ENCODE measurements at regions not wholly inside any gene's neighbourhood (a gene's known extent, or its start where the extent isn't known, plus 50 kb on each side); places are given as distances from the start of the nearest gene placed in this dataset.

DNA sequence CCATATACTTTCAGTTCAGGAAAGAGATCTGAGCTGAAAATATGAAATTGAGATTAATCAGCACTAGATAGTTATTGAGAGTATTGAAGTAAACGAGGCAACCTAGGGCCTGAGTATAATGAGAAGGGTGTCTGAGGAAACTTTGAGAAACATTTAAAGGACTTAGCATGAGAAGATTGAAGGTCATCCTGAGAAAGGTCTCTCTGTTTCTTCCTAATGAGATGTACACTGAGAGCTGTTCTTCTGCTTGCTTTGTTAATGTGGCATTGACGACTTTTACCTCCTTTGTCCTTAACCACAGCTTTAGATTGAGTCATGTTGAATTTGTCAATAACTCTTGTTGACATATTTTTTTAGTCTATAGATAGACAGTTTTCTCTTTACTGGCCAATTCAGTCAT is 145.1 kb upstream of the ACTBL2 start:
- no peak for TF ChIP-seq CTCF (conservative IDR thresholded peaks at IDR 0.05; ENCODE audit: low read depth, low read length)
- H3K4me3 ChIP-seq (ENCODE audit: low read depth, low read length) = no peak overlapping the region
- DNase-seq (ENCODE audit: low read depth) = no peak

DNA sequence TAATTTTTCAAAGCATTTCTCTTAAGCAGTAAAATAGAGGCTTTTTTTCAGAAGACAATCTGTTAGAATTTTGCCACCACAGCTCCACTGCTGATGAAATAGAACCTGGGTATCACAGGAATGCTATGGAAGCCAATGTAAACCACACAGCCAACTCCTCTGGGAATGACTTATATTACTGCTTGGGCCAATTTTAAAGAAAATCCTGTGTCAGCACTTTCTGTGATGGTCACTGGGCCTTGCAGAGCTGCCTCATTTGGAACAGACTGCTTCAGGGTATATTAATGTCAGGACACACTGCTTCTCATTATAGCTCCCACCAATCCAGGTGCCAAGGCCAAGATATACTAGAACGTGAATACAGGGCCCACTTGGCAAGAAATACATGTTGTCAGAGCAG is 144.1 kb upstream of the ACTBL2 start:
- H3K4me3 ChIP-seq (ENCODE audit: low read depth, low read length) = no peak overlapping the region
- no peak for TF ChIP-seq CTCF (conservative IDR thresholded peaks at IDR 0.05; ENCODE audit: low read depth, low read length)
- peak; percentile 13 for DNase-seq (ENCODE audit: low read depth)

GRCh38 chr5:57621624-57622023 is 139.0 kb upstream of the ACTBL2 start:
- no peak for DNase-seq (ENCODE audit: low read depth)
- TF ChIP-seq CTCF (conservative IDR thresholded peaks at IDR 0.05; ENCODE audit: low read depth, low read length) = no peak
- no peak overlapping the region for H3K4me3 ChIP-seq (ENCODE audit: low read depth, low read length)

DNA sequence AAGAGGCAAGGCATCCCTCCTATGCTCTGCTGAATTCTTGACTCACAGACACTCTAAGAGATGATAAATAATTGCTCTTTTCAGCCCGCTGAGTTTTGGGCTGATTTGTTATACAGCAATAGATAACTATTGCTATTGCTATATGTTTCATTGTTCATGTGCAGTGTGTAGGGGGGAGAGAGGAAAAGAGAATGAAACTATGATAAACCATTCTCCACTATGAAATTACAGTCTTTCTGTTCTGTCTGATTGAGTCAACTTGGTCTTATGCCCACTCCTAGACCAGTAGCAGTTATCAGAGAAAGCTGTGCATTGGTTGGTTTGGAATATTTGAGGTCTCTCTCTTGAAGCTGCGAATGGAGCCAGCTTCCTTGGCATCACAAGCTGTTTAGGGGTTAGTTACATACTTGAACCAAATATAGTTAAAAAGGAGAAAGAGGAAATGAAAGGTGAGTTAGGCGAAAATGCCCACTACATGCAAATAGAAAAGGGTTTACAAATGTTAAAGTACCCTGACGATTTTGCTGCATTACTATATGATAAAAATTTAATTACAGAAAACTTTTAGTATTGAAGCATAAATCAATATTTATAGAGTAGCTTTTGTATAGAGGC is 136.3 kb upstream of the ACTBL2 start:
- DNase-seq (ENCODE audit: low read depth) = no peak
- no peak for TF ChIP-seq CTCF (conservative IDR thresholded peaks at IDR 0.05; ENCODE audit: low read depth, low read length)
- no peak overlapping the region for H3K4me3 ChIP-seq (ENCODE audit: low read depth, low read length)

GRCh38 chr5:57613741-57614140 is 131.1 kb upstream of the ACTBL2 start:
- peak; percentile 2 for DNase-seq (ENCODE audit: low read depth)
- TF ChIP-seq CTCF (conservative IDR thresholded peaks at IDR 0.05; ENCODE audit: low read depth, low read length) = no peak
- H3K4me3 ChIP-seq (ENCODE audit: low read depth, low read length) = no peak overlapping the region

- no peak for TF ChIP-seq CTCF (conservative IDR thresholded peaks at IDR 0.05; ENCODE audit: low read depth, low read length)
- DNase-seq (ENCODE audit: low read depth) = no peak
- H3K4me3 ChIP-seq (ENCODE audit: low read depth, low read length) = no peak overlapping the region
These were observed 128.6 kb upstream of the ACTBL2 start for GRCh38 chr5:57611177-57611576.

DNA sequence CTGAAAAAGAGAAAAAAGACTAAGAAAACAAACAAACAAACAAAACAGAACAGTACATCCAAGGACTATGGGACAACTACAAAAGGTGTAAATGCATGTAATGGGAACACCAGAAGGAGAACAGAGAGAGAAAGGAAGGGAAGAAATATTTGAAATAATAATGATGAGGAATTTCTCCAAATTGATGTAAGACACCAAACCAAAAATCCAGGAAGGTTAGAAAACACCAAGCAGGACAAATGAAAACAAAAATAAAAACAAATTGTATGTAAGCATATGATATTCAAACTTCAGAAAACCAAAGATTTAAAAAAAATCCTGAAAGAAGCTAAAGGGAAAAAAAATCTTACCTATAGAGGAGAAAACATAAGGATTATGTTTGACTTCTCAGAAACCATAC is 125.9 kb upstream of the ACTBL2 start:
- no peak for TF ChIP-seq CTCF (conservative IDR thresholded peaks at IDR 0.05; ENCODE audit: low read depth, low read length)
- no peak for DNase-seq (ENCODE audit: low read depth)
- H3K4me3 ChIP-seq (ENCODE audit: low read depth, low read length) = no peak overlapping the region
